OCI-LY3 (cell line): ENCODE measurements at regions not wholly inside any gene's neighbourhood (a gene's known extent, or its start where the extent isn't known, plus 50 kb on each side); places are given as distances from the start of the nearest gene placed in this dataset.

ENCODE experiments used
- CTCF ChIP-seq: fragments of 200-600, 300-600 bp; sonication (generic); IDR thresholded peaks from 2 replicates; pipeline ENCODE4 v1.5.1; 2014; ENCODE audit warnings: antibody characterized with exemption, low read length, low read depth
- EZH2phosphoT487 ChIP-seq: fragments of 200-600 bp; shearing (Covaris generic); IDR thresholded peaks from 2 replicates; pipeline ENCODE4 v1.6.1; 2018; ENCODE audit warnings: antibody characterized with exemption, mixed run types, low read depth

GRCh38 chr1:87981386-87981785 lies 652.7 kb downstream of the LMO4 start:
- TF ChIP-seq CTCF, result no peak
- no peak for TF ChIP-seq EZH2phosphoT487
